GM12891 (cell line): ENCODE measurements at regions not wholly inside any gene's neighbourhood (a gene's known extent, or its start where the extent isn't known, plus 50 kb on each side); places are given as distances from the start of the nearest gene placed in this dataset.

Source experiments
- PAX5 ChIP-seq: IDR thresholded peaks from 2 replicates; pipeline ENCODE4 v1.6.1; 2011; ENCODE audit warnings: low read length, moderate library complexity, mild to moderate bottlenecking; ENCODE audit not compliant: insufficient read depth, severe bottlenecking
- POLR2A ChIP-seq: IDR thresholded peaks from 2 replicates; pipeline ENCODE4 v1.6.1; 2011; ENCODE audit warnings: low read depth, low read length, control low read depth
- POLR2AphosphoS5 ChIP-seq: IDR thresholded peaks from 2 replicates; pipeline ENCODE4 v1.6.1; 2011; ENCODE audit warnings: low read depth, low read length, control low read depth
- POU2F2 ChIP-seq: IDR thresholded peaks from 2 replicates; pipeline ENCODE4 v1.6.1; 2011; ENCODE audit warnings: low read depth, mild to moderate bottlenecking, control low read depth, low read length, moderate library complexity
- SPI1 ChIP-seq: IDR thresholded peaks from 2 replicates; pipeline ENCODE4 v1.6.1; 2011; ENCODE audit warnings: low read depth, low read length, control low read depth
- TAF1 ChIP-seq: IDR thresholded peaks from 2 replicates; pipeline ENCODE4 v1.6.1; 2011; ENCODE audit warnings: low read depth, low read length, control low read depth

DNA sequence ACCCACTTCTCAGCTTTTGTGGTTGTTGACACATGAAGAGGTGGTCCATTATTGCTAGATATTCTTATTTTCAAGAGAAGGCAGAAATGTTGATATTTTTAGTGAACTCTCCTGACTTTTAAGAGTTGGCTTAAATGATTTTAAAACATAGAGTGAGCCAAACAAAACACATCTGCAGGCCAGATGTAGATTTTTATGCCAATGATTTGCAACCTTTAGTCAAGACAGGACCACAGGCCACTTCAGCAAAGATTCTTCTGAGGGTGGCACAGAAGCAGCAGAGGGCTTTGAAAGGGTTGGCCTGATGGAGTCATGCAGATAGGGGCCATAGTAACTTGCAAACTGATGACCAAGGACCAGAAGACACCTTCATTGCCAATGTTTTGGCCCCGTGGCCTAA lies 276.5 kb upstream of the P2RY1 start:
- TF ChIP-seq POLR2A (no peak), SPI1 (no peak), POLR2AphosphoS5 (no peak), TAF1 (no peak), POU2F2 (no peak), PAX5 (no peak)
